ENCODE measurements at regions not wholly inside any gene's neighbourhood (a gene's known extent, or its start where the extent isn't known, plus 50 kb on each side); places are given as distances from the start of the nearest gene placed in this dataset.

DNA sequence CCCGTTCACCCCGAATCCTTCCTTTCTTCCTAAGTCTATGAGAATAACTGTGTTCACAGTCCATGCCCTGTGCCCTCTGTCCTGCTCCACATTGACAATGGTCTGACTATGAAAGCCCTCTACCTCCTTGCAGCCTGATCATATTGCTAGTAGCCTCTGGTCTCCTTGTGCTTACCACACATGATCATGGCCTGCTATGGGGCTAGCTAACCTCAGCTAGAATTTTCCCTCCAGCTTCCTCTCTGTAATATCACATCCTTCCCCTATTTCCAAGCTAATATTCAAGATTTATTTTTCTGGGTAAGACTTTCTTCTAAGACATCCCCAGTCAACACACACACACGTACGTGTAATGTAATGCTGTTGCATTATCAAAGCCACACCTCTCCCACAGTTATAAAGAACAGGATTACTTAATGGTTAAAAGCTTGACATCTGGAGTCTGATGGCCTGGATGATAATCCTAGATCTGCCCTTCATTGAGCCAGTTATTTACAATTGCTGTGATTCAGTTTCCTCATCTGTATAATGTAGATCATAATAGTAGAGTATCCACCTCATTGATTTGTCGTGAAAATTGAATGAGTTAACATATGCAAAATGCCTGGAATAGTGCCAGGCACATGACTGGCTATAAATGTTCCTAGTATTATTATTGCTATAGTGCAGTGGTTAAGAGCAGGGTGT lies 214.4 kb upstream of the BLID start:
- DNase-seq (ENCODE audit: low read depth in 1 of 2, low spot score in 1 of 2), result no peak

DNA sequence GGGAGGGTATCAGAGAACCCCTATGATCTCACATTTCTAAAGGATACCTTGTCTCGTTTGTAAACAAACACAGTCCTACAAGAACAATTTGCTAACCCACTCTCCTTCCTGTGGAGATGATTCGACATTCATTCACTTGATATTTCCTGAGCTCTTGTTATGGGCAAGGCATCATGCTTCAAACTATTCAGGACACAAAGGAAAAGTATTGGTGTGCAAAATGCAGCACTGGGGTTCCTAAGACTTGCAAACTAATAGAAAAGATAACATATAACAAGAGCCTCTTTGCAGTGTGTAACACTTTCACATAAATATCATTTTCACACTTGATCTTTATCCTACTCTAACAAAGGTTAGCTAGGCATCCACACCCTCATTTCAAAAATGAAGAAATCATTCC lies 211.5 kb upstream of the BLID start:
- TF ChIP-seq, protein P1, sequence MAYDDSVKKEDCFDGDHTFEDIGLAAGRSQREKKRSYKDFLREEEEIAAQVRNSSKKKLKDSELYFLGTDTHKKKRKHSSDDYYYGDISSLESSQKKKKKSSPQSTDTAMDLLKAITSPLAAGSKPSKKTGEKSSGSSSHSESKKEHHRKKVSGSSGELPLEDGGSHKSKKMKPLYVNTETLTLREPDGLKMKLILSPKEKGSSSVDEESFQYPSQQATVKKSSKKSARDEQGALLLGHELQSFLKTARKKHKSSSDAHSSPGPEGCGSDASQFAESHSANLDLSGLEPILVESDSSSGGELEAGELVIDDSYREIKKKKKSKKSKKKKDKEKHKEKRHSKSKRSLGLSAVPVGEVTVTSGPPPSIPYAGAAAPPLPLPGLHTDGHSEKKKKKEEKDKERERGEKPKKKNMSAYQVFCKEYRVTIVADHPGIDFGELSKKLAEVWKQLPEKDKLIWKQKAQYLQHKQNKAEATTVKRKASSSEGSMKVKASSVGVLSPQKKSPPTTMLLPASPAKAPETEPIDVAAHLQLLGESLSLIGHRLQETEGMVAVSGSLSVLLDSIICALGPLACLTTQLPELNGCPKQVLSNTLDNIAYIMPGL (CRISPR knock-in tag; IDR thresholded peaks at IDR 0.05; ENCODE audit: borderline replicate concordance), result no peak
- TF ChIP-seq, protein P2, sequence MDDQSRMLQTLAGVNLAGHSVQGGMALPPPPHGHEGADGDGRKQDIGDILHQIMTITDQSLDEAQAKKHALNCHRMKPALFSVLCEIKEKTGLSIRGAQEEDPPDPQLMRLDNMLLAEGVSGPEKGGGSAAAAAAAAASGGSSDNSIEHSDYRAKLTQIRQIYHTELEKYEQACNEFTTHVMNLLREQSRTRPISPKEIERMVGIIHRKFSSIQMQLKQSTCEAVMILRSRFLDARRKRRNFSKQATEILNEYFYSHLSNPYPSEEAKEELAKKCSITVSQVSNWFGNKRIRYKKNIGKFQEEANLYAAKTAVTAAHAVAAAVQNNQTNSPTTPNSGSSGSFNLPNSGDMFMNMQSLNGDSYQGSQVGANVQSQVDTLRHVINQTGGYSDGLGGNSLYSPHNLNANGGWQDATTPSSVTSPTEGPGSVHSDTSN (IDR thresholded peaks at IDR 0.05), result no peak
- TF ChIP-seq CEBPB (IDR thresholded peaks at IDR 0.05), result no peak
- no peak for TF ChIP-seq RAD21 (conservative IDR thresholded peaks at IDR 0.05 in 1 of 2, IDR thresholded peaks at IDR 0.05 in 1 of 2)
- no peak for TF ChIP-seq HDAC2 (IDR thresholded peaks at IDR 0.05)
- FAIRE-seq, result no peak
- DNase-seq (ENCODE audit: low read depth in 1 of 2, low spot score in 1 of 2), result no peak
- Histone ChIP-seq H3K4me2 (no peak overlapping the region), H3K4me1 (no peaks in the 10 kb centered on the region), H3K9me3 (no peaks in the 10 kb centered on the region), H3K27ac (no peak overlapping the region), H3K4me3 (no peak overlapping the region)
- POLR2A ChIA-PET, result no interaction called here
- CTCF ChIA-PET, result no interaction called here
- ATAC-seq, result no peak
- WGBS (ENCODE audit: missing lambda C conversion rate), result 22% methylated on average over 2 of the region's 2 CpGs

More for the DNA sequence above, 214.4 kb upstream of the BLID start:
- no peaks in the 10 kb centered on the region for H3K9me3 ChIP-seq
- no peak overlapping the region for H3K4me2 ChIP-seq
- WGBS (ENCODE audit: missing lambda C conversion rate), result 36% methylated on average over 5 of the region's 5 CpGs
- ATAC-seq (no peak), FAIRE-seq (no peak)
- POLR2A ChIA-PET, result no interaction called here
- H3K4me1 ChIP-seq, result no peaks in the 10 kb centered on the region
- H3K4me3 ChIP-seq, result no peak overlapping the region
- no peak for TF ChIP-seq SMC3 (IDR thresholded peaks at IDR 0.05)
- TF ChIP-seq CBX2 (IDR thresholded peaks at IDR 0.05; ENCODE audit: borderline replicate concordance, low read depth), result no peak
- no peak for TF ChIP-seq KDM5A (IDR thresholded peaks at IDR 0.05)
- no peak for TF ChIP-seq RAD21 (conservative IDR thresholded peaks at IDR 0.05 in 1 of 2, IDR thresholded peaks at IDR 0.05 in 1 of 2)
- no peak for TF ChIP-seq EHMT2 (IDR thresholded peaks at IDR 0.05; ENCODE audit: low read depth)
- TF ChIP-seq HDAC2 (IDR thresholded peaks at IDR 0.05), result no peak
- TF ChIP-seq, protein P1 (CRISPR knock-in tag; IDR thresholded peaks at IDR 0.05; ENCODE audit: borderline replicate concordance), result no peak
- no peak for TF ChIP-seq CHD2 (IDR thresholded peaks at IDR 0.05; ENCODE audit: low read length, partially characterized antibody)
- TF ChIP-seq POLR2AphosphoS2 (conservative IDR thresholded peaks at IDR 0.05; ENCODE audit: low read length), result no peak
- TF ChIP-seq RARB (CRISPR knock-in tag; IDR thresholded peaks at IDR 0.05), result no peak
- TF ChIP-seq JUNB (IDR thresholded peaks at IDR 0.05), result no peak
- TF ChIP-seq HOXB5 (CRISPR knock-in tag; IDR thresholded peaks at IDR 0.05), result no peak
- no peak for TF ChIP-seq TFCP2L1 (CRISPR knock-in tag; IDR thresholded peaks at IDR 0.05)
- TF ChIP-seq TP53 (CRISPR knock-in tag; IDR thresholded peaks at IDR 0.05), result no peak
- TF ChIP-seq EHF (CRISPR knock-in tag; IDR thresholded peaks at IDR 0.05), result no peak
- TF ChIP-seq KDM1A (IDR thresholded peaks at IDR 0.05; ENCODE audit: low read depth), result no peak
- CTCF ChIA-PET, result interaction anchor here (0.6 to 1.0 kb wide), 2 partner anchors 93 to 176 kb away, joined by 3 read pairs; no protein-coding TSS in a partner anchor
- no peak overlapping the region for H3K27ac ChIP-seq

All from A549 (cell line).